ENCODE measurements at regions not wholly inside any gene's neighbourhood (a gene's known extent, or its start where the extent isn't known, plus 50 kb on each side); places are given as distances from the start of the nearest gene placed in this dataset.
"Not testable (repeated sequence)": the region's sequence is repeated elsewhere in the genome, so short reads cannot be mapped to it uniquely, and the experiment has no call there.

DNA sequence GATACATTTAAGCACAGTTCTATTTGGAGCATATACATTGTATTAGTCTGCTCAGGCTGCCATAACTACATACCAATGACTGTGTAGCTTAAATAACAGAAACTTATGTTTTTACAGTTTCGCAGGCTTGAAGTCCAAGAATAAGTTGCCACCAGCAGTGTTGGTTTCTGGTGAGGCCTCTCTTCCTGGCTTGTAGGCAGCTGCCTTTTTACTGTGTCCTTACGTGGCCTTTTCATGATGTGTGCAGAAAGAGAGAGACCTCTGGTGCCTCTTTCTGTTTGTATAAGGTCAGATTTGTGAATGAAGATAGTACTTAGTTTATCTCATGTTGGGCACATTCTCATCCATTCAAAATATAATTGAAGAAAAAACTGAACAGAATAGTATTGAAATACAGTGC is 636.6 kb downstream of the FLRT2 start:
- DNase-seq (ENCODE audit: low read depth): no peak
- TF ChIP-seq, protein P1, sequence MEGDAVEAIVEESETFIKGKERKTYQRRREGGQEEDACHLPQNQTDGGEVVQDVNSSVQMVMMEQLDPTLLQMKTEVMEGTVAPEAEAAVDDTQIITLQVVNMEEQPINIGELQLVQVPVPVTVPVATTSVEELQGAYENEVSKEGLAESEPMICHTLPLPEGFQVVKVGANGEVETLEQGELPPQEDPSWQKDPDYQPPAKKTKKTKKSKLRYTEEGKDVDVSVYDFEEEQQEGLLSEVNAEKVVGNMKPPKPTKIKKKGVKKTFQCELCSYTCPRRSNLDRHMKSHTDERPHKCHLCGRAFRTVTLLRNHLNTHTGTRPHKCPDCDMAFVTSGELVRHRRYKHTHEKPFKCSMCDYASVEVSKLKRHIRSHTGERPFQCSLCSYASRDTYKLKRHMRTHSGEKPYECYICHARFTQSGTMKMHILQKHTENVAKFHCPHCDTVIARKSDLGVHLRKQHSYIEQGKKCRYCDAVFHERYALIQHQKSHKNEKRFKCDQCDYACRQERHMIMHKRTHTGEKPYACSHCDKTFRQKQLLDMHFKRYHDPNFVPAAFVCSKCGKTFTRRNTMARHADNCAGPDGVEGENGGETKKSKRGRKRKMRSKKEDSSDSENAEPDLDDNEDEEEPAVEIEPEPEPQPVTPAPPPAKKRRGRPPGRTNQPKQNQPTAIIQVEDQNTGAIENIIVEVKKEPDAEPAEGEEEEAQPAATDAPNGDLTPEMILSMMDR (conservative IDR thresholded peaks at IDR 0.05; ENCODE audit: low read depth, low read length): no peak
- no peak overlapping the region for H3K4me3 ChIP-seq (ENCODE audit: low read depth, low read length)

DNA sequence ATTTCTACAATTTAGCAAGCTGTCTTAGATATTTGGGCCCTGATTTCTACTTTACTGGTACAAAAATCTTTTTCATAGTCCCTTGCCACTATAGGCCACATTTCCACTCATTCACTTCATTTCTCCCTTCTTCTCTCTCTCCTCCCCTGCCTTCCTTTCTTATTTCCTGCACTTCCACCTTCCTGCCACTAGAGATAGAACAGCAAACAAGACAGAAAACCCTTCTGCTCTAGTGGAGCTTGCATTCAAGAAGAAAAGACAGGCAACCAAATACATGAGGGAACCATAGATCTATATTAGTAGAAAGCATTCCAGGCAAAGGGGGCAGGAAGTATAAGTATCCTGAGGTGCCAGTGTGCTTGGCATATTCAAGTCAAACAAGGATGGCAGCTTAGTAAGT is 623.5 kb downstream of the FLRT2 start:
- TF ChIP-seq, protein P1 (conservative IDR thresholded peaks at IDR 0.05; ENCODE audit: low read depth, low read length): peak; percentile 5
- DNase-seq (ENCODE audit: low read depth): no peak
- no peak overlapping the region for H3K4me3 ChIP-seq (ENCODE audit: low read depth, low read length)

DNA sequence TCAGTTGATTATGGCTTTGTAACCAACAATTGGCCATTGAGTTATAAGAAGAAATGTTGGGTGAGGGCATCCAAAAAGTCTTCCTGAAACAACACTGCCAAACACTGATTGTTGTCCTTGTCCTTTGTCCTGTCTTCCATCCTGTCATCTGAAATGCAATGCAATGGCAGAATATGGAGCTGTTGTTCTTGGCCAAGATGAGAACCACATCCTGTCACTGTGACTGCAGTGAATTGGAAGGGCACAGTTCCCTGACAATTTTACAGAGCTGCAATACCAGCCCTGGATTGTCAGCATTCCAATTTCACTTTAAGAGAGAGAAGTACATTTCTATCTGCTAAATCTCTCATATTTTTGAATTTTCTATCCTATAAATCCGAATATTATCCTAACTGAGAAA is 613.3 kb downstream of the FLRT2 start:
- DNase-seq (ENCODE audit: low read depth): no peak
- TF ChIP-seq, protein P1 (conservative IDR thresholded peaks at IDR 0.05; ENCODE audit: low read depth, low read length): no peak
- H3K4me3 ChIP-seq (ENCODE audit: low read depth, low read length): no peak overlapping the region

DNA sequence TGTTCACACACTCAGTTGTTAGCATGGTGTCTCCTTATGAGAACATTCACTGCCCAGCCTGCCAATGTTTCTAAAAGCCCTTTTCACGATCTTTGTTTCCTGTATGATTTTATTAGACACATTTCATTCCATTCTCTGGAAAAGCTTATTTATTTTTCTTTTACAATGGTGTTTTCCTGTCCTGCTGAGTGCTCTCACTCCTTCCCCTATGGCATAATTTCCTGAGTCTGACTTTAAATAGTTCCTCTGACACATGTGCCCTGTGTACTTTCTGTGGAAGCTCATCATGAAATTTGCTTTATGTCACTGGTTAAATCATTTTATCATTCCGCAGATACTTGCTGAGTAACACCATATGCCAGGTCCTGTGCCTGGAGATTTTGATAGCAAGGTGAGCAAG is 612.0 kb downstream of the FLRT2 start:
- no peak for DNase-seq (ENCODE audit: low read depth)
- H3K4me3 ChIP-seq (ENCODE audit: low read depth, low read length): no peak overlapping the region
- TF ChIP-seq, protein P1 (conservative IDR thresholded peaks at IDR 0.05; ENCODE audit: low read depth, low read length): no peak

DNA sequence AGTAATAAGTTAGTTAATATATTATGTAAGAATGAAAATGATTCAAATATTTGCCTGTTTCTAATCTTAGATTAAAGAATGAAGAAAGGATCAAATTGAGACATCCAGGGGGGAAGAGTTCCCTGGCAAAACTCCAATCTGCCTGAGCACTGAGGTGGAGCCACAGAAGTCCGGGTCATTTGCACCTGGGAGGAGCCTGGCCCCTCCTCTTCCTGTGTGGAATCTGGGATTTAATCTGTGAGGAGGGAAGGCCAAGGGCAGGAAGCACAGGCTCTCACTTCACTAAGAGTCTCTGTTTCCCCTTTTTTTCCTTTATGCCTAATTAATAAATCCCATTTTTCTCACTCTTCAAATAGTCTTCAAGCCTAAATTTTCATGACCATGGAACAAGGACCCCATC is 599.5 kb downstream of the FLRT2 start:
- TF ChIP-seq, protein P1 (conservative IDR thresholded peaks at IDR 0.05; ENCODE audit: low read depth, low read length): no peak
- no peak overlapping the region for H3K4me3 ChIP-seq (ENCODE audit: low read depth, low read length)
- DNase-seq (ENCODE audit: low read depth): no peak

DNA sequence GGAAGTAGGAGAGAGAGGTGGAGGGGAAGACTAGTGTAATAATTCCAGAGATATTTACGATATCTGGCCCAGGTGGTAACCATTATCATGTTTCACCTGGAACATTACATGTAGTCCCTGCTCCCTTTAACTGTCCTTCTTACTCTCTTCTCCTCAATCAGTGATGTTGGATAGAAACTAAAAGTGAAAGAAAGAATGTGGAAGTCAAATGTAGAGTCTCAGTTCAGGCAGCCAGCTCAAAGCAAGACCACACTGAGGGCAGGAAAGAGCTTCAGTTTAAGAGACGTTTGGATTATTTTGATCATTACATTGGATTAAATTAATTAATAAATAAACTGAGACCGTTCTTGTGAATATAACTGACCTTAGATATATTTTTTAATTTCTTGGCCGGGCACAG is 594.4 kb downstream of the FLRT2 start:
- no peak for DNase-seq (ENCODE audit: low read depth)
- H3K4me3 ChIP-seq (ENCODE audit: low read depth, low read length): no peak overlapping the region
- TF ChIP-seq, protein P1 (conservative IDR thresholded peaks at IDR 0.05; ENCODE audit: low read depth, low read length): no peak

DNA sequence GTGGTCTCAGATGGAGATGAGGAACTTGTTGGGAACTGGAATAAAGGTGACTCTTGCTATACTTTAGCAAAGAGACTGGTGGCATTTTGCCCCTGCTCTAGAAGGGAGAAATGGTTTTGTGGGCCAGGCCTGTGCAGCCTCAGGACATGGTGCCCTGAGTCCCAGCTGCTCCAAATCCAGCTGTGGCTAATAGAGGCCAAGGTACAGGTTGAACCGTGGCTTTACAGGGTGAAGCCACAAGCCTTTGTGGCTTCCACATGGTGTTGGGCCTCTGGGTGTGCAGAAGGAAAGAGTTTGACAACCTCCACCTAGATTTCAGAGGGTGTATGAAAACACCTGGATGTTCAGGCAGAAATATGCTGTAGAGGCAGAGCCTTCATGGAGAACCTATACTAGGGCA is 586.0 kb downstream of the FLRT2 start:
- TF ChIP-seq, protein P1 (conservative IDR thresholded peaks at IDR 0.05; ENCODE audit: low read depth, low read length): no peak
- no peak for DNase-seq (ENCODE audit: low read depth)
- no peak overlapping the region for H3K4me3 ChIP-seq (ENCODE audit: low read depth, low read length)

DNA sequence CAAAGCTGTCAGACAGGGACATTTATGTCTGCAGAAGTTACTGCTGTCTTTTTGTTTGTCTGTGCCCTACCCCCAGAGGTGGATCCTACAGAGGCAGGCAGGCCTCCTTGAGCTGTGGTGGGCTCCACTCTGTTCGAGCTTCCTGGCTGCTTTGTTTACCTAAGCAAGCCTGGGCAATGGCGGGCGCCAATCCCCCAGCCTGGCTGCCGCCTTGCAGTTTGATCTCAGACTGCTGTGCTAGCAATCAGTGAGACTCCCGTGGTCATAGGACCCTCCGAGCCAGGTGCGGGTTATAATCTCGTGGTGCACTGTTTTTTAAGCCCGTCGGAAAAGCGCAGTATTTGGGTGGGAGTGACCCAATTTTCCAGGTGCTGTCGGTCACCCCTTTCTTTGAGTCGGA is 580.9 kb downstream of the FLRT2 start:
- H3K4me3 ChIP-seq (ENCODE audit: low read depth, low read length); DNase-seq (ENCODE audit: low read depth): not testable (repeated sequence)
